Stimulated activated CD4-positive, alpha-beta T cell treated with anti-CD3 and anti-CD28 coated beads, Interleukin-4, amount 100 ng/mL, for 48 hours (primary cell): ENCODE measurements at regions not wholly inside any gene's neighbourhood (a gene's known extent, or its start where the extent isn't known, plus 50 kb on each side); places are given as distances from the start of the nearest gene placed in this dataset.

ENCODE experiments used
- DNase-seq, 2 donors: peaks; one replicate each; pipeline ENCODE4 v3.0.0-alpha.2; 2020; ENCODE audit warnings: low read depth in 2 of 2

DNA sequence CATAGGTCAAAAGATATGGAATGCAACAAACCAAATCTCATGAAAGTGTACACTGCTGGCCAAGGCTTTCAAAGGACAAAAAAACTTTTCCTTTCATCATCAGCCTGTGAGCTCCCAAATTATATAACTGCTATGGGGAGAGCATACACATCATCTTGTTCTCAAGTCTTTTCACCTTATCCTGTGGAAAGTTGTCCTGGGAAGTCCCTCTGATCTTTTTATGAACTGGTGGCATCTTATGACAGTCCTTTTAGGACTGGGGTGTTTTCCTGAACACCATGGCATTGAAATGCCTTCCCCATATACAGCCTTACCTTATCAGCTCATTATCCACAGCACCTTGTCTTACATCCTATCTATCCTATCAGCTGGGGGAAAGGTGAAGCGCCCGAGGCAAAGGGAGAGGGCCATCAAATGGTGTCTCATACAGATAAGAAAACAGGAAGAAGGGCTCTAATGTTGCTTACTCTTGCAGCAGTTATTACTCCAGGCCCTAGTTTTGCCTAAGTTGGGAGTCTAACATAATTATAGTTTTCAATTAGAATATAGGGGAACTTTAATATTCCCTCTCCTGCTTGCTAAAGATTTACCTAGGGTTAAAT is 61.5 kb upstream of the GOLIM4 start:
- no peak for DNase-seq

DNA sequence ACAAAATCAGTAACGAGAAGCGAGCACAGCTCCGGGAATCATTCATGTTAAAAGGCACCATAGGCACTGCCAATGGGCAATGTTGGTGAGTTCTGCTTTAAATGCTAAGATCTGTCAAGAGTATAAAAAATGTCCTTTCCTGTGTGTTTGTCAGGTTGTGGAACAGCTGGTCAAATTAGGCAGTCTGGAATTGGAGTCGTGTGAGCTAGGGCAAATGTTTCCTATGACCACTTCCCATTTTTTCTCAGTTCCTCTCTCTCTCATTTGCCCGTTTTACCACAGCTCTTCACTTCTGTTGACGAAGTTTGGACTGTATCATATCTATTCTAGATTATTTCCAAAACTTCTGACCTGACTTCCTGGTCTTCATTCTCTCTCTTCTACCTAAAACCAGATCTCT is 60.8 kb upstream of the GOLIM4 start:
- DNase-seq: no peak

DNA sequence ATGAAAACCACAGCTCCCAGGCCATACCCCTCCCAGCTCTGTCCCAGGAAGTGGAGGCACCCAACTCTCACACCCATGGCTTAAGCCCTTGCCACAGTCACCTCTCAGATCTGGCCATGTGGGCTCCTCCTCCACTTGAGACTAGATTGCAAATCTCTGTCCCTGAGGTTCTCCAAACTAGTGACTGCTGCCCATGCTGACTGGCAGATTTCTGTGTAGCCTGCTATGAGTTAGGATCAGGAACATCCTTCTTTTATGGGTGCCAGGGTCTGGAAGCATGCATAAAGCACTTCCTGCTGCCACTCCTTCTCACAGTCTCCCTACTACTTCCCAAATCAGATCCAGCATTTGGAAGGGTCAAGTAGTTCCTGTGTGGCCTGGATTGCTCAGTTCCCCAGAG is 59.6 kb upstream of the GOLIM4 start:
- DNase-seq: no peak

DNA sequence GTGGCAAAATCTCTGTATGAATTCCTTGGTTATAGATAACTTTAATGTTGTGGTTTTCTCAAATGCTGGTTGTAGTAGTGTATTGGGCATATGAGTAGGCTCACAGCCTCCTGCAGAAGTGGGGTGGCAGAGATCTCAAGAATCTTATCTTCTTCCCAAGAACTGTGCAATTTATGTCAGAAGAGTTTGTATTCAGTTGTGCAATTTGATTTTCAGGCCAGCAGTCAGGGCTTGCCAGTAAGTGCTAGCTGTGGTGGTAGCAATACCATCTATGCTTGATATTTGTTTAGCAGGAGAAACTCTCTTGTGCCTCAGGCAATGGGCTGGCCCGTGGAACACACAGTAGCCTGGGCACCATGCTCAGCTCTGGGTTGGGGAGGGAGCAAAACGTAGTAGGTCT is 58.4 kb upstream of the GOLIM4 start:
- no peak for DNase-seq

DNA sequence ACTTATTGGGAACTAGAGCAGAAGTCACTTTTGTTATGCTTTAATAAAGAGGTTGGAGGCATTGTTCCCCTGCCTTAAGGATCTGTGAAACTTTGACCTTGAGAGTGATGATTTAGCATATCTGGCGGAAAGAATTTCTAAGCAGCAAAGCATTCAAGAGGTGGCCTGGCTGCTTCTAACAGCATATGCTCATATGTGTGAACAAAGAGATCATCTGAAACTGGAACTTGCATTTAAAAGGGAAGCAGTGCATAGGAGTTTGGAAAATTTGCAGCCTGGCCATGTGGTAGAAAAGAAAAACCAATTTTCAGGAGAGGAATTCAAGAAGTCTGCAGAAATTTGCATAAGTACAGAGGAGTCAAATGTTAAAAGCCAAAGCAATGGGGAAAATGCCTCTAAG is 56.4 kb upstream of the GOLIM4 start:
- DNase-seq: no peak
